GM12873 (cell line): ENCODE measurements at regions not wholly inside any gene's neighbourhood (a gene's known extent, or its start where the extent isn't known, plus 50 kb on each side); places are given as distances from the start of the nearest gene placed in this dataset.

Experiments
- CTCF ChIP-seq: IDR thresholded peaks from 2 replicates; pipeline ENCODE4 v1.5.1; 2012; ENCODE audit warnings: low read depth, mild to moderate bottlenecking, moderate library complexity, low read length, control low read depth; ENCODE audit not compliant: insufficient read depth; ENCODE audit errors: missing control alignments

- no peak for TF ChIP-seq CTCF
Measured at GRCh38 chr12:24153079-24153478, 203.6 kb upstream of the SOX5 start.

- TF ChIP-seq CTCF, result no peak
Measured at GRCh38 chr12:24152270-24152669, 202.8 kb upstream of the SOX5 start.

- TF ChIP-seq CTCF, result no peak
Measured at GRCh38 chr12:24143928-24144327, 194.5 kb upstream of the SOX5 start.

GRCh38 chr12:24139035-24139434 lies 189.6 kb upstream of the SOX5 start:
- no peak for TF ChIP-seq CTCF

- no peak for TF ChIP-seq CTCF
Measured at GRCh38 chr12:24138041-24138440, 188.6 kb upstream of the SOX5 start.

GRCh38 chr12:24135158-24135850 lies 185.8 kb upstream of the SOX5 start:
- no peak for TF ChIP-seq CTCF

- TF ChIP-seq CTCF, result no peak
Measured at GRCh38 chr12:24134092-24134491, 184.6 kb upstream of the SOX5 start.
